Skeletal muscle tissue (tissue), 3 donors: ENCODE measurements at regions not wholly inside any gene's neighbourhood (a gene's known extent, or its start where the extent isn't known, plus 50 kb on each side); places are given as distances from the start of the nearest gene placed in this dataset.

Experiments used
- H3K27ac ChIP-seq: one replicate; pipeline ENCODE4 v1.7.0; 2013; ENCODE audit warnings: mild to moderate bottlenecking, low read depth, low read length, inconsistent platforms
- H3K27me3 ChIP-seq, 3 donors: one replicate each; pipeline ENCODE4 v1.7.0; 2013; ENCODE audit warnings: low read length in 3 of 3; ENCODE audit not compliant: control insufficient read depth in 3 of 3, insufficient read depth in 3 of 3
- H3K36me3 ChIP-seq, 3 donors: one replicate each; pipeline ENCODE4 v1.7.0; 2013; ENCODE audit warnings: low read length in 3 of 3; ENCODE audit not compliant: control insufficient read depth in 3 of 3, insufficient read depth in 3 of 3
- H3K4me1 ChIP-seq, 3 donors: one replicate each; pipeline ENCODE4 v1.7.0; 2013; ENCODE audit warnings: low read length in 3 of 3, mild to moderate bottlenecking in 3 of 3; ENCODE audit not compliant: control insufficient read depth in 3 of 3, insufficient read depth in 3 of 3
- H3K4me3 ChIP-seq, 3 donors: one replicate each; pipeline ENCODE4 v1.7.0; 2013; ENCODE audit warnings: low read length in 3 of 3
- H3K9ac ChIP-seq, 3 donors: one replicate each; pipeline ENCODE4 v1.7.0; 2013; ENCODE audit warnings: low read length in 3 of 3, mild to moderate bottlenecking in 3 of 3, moderate library complexity in 2 of 3, low read depth in 1 of 3
- H3K9me3 ChIP-seq, 3 donors: one replicate each; pipeline ENCODE4 v1.7.0; 2013; ENCODE audit warnings: low read length in 3 of 3; ENCODE audit not compliant: control insufficient read depth in 3 of 3
- donor health status: Osteomylitis.

DNA sequence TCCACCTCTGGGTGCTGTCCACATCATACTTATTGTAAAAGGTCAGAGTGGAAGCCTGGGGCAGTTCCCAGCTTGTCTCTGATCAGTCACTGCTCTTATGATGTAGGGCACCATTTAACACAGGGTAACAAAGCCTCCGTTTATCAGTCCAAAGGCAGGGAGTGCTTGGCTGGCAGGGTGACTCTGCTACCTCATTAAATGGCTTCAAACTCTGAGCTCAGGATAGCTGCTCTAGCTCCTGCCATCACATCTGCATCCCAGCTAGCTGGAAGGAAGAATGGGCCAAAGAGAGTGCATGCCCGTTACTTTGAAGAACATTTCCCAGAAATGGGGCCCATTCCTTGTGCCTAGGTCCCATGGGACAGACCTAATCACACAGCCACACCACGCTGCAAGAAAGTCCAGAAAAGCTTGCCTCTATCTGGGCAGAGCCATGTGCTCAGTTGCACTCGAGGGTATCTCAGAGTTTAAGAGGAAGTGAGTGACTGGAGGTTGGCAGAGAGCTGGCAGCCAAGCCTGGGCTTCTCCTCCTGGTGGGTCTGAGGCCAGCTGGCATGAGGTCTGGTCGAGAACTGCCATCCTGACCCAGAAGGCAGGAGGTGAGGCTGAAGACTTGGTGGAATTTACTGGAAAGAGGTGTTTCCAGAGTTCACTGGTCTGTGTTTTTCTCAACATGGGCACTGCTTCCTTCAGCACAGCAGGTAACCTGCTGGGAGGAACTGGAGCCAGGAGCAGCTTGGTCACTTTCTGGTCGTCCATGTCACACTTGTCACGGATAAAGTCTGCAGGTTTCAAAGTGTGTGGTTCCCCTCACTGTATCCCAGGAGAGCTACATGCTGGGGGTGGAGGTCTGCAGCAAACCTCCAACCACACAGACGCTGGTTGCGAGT, 935.7 kb downstream of the BRD1 start:
- Histone ChIP-seq H3K27me3 (peaks cover 0 to 35% (median 22%) of the 10 kb centered on the region in 3 donors), H3K9ac (no peak overlapping the region), H3K27ac (no peak overlapping the region), H3K4me1 (no peaks in the 10 kb centered on the region), H3K4me3 (no peak overlapping the region), H3K9me3 (peaks cover 0 to 10% (median 4%) of the 10 kb centered on the region in 3 donors), H3K36me3 (no peaks in the 10 kb centered on the region)

DNA sequence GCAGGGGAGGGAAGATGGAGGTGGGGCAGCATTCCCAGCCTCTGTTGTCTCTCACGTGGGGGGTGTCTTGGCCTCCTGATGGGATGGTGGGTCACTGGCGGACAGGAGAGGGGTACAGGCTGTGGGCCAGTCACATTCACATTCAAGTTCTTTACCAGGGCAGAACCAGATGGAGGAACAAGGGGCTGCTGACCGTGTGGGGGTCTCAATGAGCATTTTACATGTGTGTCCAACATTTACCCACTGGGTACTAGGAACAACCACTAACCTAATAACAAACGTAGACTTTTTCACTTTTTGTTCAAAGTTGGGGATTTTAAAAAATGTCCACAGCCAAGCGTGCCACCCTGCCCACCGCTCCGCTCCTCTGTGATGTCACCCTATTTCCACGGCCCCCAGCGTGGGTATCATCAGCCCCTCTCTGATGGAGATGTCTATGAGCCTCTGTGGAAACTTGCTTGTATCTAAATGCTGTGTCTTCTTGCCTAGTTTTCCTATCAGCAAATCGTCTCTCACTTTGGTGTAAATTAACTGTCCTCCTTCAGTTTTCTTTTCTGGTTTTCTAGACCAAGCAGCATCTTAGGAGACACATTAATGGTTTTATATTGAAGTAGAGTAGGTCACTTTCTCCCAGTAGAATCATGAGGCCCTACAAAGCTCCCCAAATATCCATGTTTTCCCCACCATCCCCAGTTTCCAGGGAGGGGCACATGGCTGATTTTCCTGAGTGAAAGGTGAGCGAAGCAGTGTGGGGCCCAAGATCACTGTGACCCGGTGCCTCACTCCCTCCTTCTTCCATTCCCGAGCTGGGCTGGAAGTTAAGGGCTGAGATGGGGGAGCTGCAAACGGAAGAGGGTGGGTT, 936.7 kb downstream of the BRD1 start:
- H3K9ac ChIP-seq: no peak overlapping the region
- no peak overlapping the region for H3K27ac ChIP-seq
- no peaks in the 10 kb centered on the region for H3K4me1 ChIP-seq
- H3K4me3 ChIP-seq: no peak overlapping the region
- peaks cover 0 to 29% (median 21%) of the 10 kb centered on the region in 3 donors for H3K27me3 ChIP-seq
- peaks cover 0 to 10% (median 4%) of the 10 kb centered on the region in 3 donors for H3K9me3 ChIP-seq
- H3K36me3 ChIP-seq: no peaks in the 10 kb centered on the region

DNA sequence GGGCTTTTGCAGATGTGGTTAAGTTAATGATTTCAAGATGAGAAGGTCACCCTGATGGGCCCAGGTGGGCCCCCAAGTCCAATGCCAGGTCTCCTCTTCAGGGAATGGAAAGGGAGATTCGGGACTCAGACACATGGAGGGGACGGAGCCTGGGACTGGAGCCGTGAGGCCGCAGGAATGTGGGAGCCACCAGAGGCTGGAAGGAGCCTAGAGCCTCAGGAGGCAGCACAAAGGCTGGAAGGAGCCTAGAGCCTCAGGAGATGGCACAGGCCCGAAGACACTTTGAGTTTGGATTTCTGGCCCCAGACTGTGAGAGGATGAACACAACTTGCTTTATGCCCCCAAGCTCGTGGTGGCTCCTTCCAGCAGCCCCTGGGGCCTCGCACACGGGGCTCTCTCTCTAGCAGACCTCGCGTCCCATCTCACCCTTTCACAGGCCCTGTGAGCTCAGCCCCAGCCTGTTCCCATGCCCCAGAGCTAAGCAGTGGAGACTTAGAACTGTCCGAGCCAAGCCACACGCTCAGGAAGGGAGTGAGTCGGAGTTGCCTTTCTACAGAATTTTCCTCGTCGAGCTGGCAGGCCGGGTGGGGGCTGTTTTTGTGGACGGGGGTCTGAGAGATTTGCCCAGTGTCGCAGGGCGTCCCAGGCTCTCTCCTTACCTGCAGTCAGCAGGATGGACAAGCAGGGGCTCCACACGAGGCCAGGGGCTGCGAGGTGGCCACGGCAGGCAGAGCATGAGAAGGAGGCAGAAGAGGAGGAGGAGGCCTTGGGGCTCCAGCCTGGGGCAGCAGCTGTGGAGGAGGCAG, 937.6 kb downstream of the BRD1 start:
- no peaks in the 10 kb centered on the region for H3K36me3 ChIP-seq
- no peak overlapping the region for H3K9ac ChIP-seq
- H3K9me3 ChIP-seq: peaks cover 0 to 10% (median 4%) of the 10 kb centered on the region in 3 donors
- no peak overlapping the region for H3K27ac ChIP-seq
- no peaks in the 10 kb centered on the region for H3K4me1 ChIP-seq
- no peak overlapping the region for H3K4me3 ChIP-seq
- peaks cover 0 to 30% (median 14%) of the 10 kb centered on the region in 3 donors for H3K27me3 ChIP-seq

DNA sequence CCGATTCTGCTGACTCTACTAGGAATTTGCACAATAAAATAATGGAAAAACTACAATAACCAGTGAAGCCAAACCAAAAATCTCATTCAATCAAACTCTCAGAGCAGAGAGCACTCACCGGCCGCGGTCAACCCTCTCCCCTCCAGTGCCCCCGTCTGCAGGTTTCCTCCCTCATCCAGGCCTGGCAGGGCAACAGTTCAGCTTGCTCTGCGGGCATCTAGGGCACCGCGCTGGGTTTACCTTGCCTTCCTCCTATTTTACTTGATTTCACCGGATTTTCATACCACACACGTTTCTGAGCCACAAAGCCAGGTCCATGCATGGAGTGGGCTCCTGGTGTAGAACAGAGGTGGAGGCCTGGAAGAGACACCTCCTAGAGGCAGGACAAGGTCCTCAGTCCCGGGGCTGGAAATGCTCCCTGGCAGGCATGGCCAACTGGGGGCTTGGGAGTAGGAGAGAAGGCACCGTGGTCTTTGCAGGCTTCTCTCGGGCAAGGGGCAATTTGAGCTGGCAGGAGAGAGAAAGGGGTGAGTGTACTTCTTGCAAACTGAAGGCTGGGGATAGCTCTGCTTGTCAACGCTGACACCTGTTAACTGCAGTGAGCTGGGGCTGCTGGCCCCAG, 938.4 kb downstream of the BRD1 start:
- H3K4me1 ChIP-seq: no peaks in the 10 kb centered on the region
- H3K27me3 ChIP-seq: peaks cover 0 to 24% (median 9%) of the 10 kb centered on the region in 3 donors

DNA sequence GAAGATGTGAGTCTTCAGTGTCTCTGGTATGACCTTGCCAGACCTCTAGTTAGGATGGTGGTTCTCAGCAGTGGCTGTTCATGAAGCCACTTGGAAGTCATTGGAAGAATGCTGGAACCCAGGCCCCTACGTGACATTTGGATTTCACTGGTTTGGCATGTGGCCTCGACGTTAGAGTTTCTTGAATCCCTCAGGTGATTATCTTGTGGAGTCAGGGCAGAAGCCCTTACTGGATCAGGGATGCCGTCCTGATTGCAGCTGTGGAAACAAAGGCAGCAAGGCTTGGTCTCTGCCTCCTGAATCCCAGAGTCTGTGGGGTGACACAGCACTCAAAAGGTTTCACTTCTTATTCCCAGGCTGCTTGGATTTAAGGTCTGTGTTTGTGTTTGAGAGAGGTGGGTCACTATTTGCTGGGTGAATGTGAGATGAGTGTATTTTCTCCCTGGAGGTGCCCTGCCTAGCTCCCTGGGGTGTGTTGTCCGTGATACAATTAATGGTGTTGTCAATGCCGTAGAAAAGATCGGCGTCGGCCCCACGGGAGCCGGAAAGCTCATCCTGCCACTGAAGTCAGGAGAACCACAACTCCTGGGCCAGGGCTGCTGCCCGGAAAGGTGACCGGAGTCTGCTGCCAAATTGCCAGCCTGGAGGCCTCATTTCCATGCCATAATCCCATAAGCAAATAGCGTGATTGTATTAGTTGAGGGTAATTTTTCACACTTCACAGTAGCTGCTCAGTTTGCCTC, 939.0 kb downstream of the BRD1 start:
- H3K9me3 ChIP-seq: peaks cover 0 to 10% (median 4%) of the 10 kb centered on the region in 3 donors
- H3K4me3 ChIP-seq: no peak overlapping the region
- no peaks in the 10 kb centered on the region for H3K36me3 ChIP-seq
- H3K4me1 ChIP-seq: no peaks in the 10 kb centered on the region
- peaks cover 0 to 20% (median 7%) of the 10 kb centered on the region in 3 donors for H3K27me3 ChIP-seq
- H3K9ac ChIP-seq: no peak overlapping the region
- H3K27ac ChIP-seq: no peak overlapping the region

More for the DNA sequence above, 938.4 kb downstream of the BRD1 start:
- Histone ChIP-seq H3K27ac (no peak overlapping the region), H3K4me3 (no peak overlapping the region), H3K9ac (no peak overlapping the region), H3K9me3 (peaks cover 0 to 10% (median 4%) of the 10 kb centered on the region in 3 donors), H3K36me3 (no peaks in the 10 kb centered on the region)

DNA sequence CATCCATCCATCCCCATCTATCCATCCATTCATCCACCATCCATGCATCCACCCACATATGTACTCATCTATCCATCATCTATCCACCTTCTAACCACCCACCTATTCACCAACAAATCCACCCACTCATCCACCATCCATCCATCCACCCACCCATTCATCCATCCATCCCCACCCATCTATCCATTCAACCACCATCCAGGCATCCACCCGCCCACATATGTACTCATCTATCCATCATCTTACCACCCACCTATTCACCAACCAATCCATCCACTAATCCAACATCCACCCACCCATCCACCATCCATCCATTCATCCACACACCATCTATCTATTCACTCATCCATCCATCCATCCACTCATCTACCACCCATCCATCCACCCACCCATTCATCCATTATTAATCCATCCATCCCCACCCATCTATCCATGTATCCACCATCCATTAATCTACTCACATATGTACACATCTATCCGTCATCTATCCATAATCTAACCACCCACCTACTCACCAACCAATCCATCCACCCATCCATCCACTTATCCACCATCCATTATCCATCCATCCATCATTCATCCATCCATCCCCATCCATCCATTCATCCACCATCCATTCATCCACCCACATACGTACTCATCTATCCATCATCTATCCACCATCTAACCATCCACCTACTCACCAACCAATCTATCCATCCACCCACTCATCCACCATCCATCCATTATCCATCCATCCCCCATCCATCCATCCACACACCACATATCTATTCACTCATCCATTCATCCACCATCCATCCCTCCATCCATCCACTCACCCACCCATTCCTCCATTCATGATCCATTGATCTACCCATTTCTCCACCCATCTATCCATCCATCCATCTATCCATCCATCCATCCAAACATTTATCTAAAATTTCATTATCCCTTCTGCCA, 940.0 kb downstream of the BRD1 start:
- Histone ChIP-seq H3K9ac (no peak overlapping the region), H3K4me3 (no peak overlapping the region), H3K27me3 (peaks cover 0 to 21% (median 3%) of the 10 kb centered on the region in 3 donors), H3K9me3 (peaks cover 0 to 10% (median 4%) of the 10 kb centered on the region in 3 donors), H3K27ac (no peak overlapping the region), H3K4me1 (no peaks in the 10 kb centered on the region), H3K36me3 (no peaks in the 10 kb centered on the region)

DNA sequence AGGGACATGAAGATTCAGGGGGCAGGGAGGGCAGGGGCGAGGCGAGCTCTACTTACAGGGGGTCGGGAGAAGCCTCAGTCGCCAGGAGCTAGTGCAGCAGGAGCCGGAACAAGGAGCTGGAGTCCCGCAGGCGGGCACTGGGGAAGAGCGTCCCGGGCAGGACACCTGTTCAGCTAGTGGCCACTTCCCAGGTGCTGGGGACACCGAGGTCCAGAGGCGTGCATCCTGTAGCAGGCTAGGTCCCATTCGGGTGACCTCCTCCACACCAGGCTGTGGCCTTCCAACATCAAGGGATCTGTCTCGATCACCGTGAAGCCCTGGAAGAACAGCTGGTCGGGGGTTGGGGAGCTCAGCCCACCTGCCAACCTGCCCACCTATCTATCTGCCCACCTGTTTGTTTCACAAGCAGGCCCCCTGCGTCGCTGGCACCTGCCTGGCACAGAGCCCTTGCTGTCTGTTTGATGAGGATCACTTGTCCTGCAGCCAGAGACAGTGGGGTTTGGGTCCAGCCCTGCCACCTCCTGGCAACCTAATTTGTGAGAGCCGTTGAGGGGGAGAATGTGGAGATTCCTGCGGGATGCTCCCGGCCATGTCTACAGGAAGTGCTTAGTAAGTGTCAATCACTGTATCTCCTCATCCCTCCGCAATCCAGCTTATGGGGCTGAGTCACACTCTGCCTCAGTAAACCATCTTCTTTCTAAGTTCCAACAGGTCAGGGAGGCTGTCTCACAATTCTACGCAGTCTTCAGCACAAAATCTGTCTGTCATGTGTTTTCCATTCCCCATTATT, 940.9 kb downstream of the BRD1 start:
- H3K4me1 ChIP-seq: no peaks in the 10 kb centered on the region
- H3K9me3 ChIP-seq: peaks cover 0 to 6% (median 3%) of the 10 kb centered on the region in 3 donors
- no peak overlapping the region for H3K4me3 ChIP-seq
- H3K27me3 ChIP-seq: peaks cover 2 to 16% (median 7%) of the 10 kb centered on the region in 3 donors
- H3K36me3 ChIP-seq: no peaks in the 10 kb centered on the region
- no peak overlapping the region for H3K27ac ChIP-seq
- H3K9ac ChIP-seq: no peak overlapping the region

DNA sequence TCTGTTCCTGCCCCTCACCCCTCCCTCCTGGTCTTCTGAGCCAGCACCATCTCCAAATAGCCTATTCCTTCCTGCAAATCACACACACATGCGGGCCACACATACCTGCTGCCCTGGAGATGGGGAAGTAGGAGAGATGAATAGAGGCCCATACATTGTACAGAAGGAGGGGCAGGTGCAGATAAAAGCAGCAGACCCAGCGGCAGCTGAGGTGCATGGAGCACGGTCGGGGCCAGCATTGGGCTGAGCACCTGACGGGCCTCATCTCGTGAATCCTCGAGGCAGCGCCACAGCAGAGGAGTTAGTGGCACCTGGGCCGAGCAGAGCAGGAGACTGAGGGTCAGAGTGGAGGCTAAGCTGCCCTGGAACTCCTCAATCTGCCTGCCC, 941.8 kb downstream of the BRD1 start:
- peaks cover 0 to 4% (median 0%) of the 10 kb centered on the region in 3 donors for H3K9me3 ChIP-seq

More for the DNA sequence above, 941.8 kb downstream of the BRD1 start:
- Histone ChIP-seq H3K4me1 (no peaks in the 10 kb centered on the region), H3K4me3 (no peak overlapping the region), H3K36me3 (no peaks in the 10 kb centered on the region), H3K27me3 (peaks cover 2 to 14% (median 7%) of the 10 kb centered on the region in 3 donors), H3K9ac (no peak overlapping the region), H3K27ac (no peak overlapping the region)
